ENCODE measurements at regions not wholly inside any gene's neighbourhood (a gene's known extent, or its start where the extent isn't known, plus 50 kb on each side); places are given as distances from the start of the nearest gene placed in this dataset.

GRCh38 chr9:73773896-73774295 lies 622.2 kb downstream of the ANXA1 start:
- no peak for DNase-seq (ENCODE audit: low spot score)

DNA sequence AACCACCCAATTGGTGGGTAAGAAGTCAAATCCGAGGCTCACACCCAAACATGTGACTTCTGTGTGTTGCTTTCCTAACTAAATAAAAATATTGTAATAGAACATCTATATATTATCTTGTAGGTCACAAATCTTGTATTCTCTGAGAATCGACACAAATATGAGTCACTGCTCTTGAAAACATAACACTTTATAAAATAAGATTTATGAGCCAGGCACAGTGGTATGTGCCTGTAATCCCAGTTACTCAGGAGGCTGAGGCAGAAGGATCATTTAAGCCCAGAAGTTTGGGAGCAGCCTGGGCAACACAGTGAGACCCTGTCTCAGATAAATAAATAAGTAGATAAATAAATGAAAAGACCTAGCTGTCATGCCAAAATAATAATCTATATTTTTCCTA lies 624.1 kb downstream of the ANXA1 start:
- DNase-seq (ENCODE audit: low spot score) = no peak

DNA sequence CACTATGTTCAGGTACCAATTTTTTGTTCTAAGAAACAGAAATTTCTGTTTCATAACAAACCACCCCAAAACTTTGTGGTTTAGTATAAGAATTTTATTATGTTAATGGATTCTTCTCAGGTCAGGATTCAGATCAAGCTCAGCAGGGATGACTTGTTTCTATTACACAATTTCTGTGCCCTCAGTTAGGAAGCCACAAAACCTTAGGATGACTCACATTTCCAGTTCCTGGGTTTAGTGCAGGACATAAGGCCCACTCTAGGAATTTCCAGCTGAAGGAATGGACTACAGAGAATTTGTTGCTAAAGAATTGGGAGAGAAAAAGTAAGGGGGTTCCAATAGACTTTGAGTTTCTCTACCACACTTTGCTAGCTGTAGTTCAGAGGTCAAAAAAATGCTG lies 629.3 kb downstream of the ANXA1 start:
- DNase-seq (ENCODE audit: low spot score) = no peak

DNA sequence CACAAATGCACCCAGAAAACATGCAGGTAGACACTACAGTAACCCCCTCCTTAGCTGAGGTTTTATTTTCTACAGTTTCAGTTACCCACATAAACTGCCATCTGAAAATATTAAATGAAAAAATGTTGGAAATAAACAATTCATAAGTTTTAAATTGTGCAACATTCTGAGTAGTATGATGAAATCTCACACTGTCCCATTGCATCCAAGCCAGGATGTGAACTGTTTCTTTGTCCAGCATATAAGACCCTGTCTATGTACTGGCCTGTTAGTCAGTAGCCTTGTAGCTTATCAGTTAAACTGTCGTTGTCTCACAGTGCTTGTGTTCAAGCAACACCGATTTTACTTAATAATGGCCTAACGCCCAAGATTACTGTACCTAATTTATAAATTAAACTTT lies 630.5 kb downstream of the ANXA1 start:
- no peak for DNase-seq (ENCODE audit: low spot score)

- no peak for DNase-seq (ENCODE audit: low spot score)
These were observed 647.8 kb downstream of the ANXA1 start for GRCh38 chr9:73799446-73799845.

DNA sequence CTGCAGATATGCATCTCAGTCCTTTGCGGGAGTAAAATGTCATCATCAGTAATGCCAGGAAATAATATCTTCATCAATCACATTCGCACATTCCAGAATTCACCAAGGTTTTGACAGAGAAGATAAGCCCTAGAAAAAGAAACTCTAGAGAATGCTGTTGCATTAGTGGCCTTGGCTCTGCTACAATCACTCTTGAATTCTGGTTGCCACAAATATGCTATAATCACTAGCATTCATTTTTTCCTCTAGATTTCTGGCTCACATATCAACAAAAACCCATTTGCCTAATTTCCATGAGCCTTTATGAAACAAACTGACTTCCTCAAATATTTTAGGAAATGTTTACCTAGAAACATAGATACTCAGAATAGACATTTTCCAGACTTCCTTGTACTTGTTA lies 653.4 kb downstream of the ANXA1 start:
- DNase-seq (ENCODE audit: low spot score) = no peak

DNA sequence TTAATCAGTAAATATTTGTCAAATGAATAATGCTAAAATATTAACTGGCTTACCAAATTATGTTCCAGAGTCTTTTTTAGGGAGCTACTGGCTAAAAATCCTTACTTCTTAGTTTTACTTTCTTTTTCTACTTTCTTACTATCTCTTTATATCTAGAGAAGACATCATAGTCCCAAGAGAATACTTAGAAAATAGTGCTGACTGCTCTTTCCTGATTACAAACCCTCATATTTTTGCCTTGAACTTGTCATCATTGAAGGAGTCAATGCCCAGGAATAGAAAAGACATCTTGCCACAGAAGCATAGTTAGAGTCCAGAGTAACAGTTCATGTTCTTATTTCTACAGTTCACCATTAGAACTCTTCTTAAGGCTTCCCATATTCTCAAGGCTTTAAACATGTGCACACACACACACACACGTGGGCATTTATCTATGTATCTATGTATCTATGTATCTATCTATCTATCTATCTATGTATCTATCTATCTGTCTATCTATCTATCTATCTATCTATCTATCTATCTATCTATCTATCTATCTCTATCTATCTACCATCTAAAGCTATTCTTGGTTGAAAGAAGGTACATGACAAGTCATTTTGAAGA lies 654.3 kb downstream of the ANXA1 start:
- DNase-seq (ENCODE audit: low spot score) = no peak

DNA sequence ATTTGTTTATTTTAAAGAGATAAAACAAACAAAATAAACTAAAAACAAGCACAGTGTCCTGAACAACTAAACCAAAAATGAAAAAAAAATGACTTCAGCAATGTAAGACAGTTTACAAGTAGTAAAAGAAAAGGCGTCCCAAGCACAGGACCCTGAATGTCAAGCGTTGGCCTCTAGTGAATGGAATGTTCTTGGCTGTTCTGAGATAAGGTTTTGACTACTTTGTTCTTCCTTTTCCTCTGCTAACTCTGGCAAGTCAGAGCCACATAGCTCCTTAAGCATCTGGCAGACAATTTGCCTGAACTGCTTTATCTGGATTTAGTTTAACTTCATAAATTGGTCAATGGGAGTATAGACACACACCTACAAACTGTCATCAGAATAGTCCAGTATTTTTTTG lies 655.2 kb downstream of the ANXA1 start:
- DNase-seq (ENCODE audit: low spot score) = no peak

GRCh38 chr9:73807952-73808351 lies 656.3 kb downstream of the ANXA1 start:
- DNase-seq (ENCODE audit: low spot score) = no peak

DNA sequence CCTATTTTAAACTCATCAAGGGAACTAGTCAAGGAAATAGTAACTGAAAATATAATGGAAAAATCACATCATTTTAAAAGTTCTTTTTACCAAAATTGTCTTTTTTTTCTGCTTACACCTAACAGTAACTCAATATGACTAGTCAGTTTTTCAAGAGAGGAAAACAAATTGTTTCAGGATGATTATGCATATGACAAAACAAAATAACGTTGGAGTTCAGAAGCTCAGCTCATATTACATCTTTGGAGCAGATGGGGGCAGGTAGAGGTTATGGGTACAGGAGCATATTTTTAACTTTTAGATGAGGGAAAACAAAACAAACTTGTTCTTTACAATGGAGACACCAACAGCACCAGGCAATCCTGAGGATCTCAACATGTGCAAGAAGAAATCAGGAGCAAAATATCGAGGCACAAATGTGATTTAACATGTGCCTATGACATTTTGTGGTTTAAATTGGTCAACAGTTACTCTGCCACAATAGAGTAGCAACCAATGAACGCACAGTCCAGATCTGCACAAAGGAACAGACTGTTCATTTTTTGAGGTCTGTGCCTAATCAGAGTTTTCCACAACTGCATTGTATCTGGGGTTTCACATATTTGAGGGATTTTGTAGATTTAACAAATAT lies 659.0 kb downstream of the ANXA1 start:
- no peak for DNase-seq (ENCODE audit: low spot score)

- DNase-seq (ENCODE audit: low spot score) = no peak
These were observed 661.9 kb downstream of the ANXA1 start for GRCh38 chr9:73813546-73813945.

DNA sequence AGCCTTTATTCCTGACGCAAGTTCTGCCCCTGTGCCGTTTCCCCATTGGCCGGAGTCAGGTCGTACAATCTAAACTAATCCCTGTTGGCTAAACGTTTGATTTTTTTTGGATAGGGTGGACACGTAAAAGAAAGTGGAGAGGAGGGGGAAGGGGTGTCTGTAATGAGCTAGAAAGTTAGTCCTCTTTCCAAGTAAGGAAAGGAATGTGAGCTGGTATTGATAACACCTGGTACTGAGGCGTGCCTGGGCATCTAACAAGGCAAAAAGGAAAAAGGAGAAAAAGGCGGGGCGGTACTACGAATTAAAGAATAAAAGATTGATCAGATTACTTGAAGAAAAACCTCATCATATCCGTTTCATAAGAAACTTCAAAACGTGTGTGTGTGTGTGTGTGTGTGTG lies 665.2 kb downstream of the ANXA1 start:
- no peak for DNase-seq (ENCODE audit: low spot score)

- no peak for DNase-seq (ENCODE audit: low spot score)
These were observed 672.5 kb upstream of the RORB start for GRCh38 chr9:73824671-73825070.

DNA sequence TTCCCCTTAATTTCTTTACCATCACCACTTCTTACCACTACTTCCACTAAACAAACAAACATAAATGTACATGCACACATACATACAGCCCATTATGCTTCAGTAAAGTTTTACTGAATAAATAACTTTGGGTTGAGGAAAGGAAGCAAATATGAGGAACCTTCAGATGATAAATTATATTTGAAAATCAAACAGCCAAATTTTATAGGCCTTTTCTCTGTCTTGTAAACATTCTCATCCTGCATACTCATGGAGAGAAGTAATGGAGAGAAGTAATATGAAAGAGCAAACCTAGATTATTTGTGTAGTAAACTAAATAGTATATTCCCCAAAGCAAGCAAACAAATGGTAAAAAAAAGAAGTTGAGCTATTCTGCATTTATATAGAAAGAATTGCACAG lies 658.3 kb upstream of the RORB start:
- DNase-seq (ENCODE audit: low spot score) = no peak

DNA sequence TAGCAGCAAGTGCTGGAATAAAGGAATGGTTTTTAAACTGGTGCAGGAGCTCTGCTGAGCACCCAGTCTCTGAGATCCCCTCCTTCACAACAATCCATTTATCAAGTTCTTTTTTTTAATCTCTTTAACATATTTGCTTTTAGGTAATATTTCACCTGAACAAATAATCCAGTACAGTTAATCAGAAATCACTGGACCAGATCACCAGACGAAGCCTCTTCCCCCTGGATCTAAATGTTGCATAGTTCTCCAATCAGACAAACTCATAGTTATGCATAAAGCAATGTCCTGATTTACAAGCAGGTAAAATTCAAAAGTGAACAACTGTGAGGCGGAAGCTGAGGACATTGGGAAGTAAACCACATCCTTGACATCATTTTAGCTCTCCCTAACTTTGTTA lies 657.7 kb upstream of the RORB start:
- no peak for DNase-seq (ENCODE audit: low spot score)

- no peak for DNase-seq (ENCODE audit: low spot score)
These were observed 656.1 kb upstream of the RORB start for GRCh38 chr9:73841018-73841417.

DNA sequence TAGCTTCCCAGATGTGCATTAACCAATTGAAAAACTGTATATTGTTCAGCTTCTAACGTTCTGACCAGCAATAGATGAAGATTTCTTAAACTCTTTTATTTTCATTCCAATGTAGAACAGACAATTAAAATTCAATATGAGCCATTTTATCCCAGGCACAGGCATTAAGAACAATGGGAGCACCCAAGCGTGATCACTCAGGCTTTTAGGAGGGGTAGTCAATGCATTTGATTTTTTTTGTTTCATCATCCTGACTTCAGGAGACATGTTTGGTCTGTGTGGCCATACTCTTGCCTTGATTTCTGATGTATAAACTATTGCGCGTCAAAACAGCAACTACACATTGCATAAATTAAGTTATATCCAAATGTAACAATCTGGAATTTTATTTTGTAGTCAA lies 653.0 kb upstream of the RORB start:
- DNase-seq (ENCODE audit: low spot score) = no peak

DNA sequence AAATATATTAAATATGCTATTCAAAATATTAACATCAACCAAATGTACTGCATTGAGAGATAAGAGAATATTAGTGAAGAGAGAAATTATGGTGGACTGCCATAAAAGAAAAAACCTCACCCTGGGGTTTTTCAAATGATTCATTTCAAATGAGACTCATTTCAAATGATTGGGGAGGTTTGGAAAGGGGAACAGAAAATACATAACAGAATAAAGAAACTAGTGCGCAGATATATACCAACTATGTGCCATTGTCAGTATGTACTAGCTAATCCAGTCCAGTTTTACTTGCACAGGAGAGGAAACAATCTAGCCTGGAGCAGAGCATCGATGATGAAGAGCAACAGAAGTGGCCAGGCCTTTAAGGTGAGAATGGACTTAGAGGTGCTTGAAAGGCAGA lies 651.6 kb upstream of the RORB start:
- no peak for DNase-seq (ENCODE audit: low spot score)

DNA sequence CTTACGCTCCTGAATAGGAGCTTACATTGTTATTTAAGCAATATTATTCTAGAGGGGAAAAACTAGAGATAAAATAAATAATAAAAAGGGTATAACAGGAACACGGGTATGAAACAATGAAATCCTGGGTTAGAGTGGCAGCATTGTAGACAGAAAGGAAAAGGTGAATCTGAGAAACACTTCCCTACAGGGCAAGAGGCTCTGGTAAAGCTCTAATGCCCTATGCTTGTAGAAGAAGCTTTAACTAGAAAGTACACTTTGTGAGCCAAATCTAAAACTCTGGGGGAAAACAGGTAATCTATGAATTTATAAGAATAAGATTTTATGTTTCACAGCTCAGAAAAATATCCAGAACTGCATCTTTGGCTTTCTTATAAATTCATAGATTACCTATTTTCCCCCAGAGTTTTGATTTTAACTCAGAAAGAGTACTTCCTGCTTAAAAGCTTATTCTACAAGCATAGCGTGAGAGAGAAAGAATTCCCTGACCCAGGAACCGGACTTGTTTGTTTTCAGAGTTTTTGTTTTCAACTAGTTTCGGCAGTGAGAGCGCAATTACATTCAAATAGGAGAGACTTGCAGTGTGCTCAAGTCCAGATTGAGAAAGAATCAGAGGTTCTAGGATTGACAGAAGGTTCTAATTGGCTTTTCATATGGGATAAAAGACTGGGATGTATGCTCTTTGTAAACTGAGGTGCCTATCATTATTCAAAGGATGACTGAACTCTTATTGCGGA lies 651.0 kb upstream of the RORB start:
- DNase-seq (ENCODE audit: low spot score) = no peak

DNA sequence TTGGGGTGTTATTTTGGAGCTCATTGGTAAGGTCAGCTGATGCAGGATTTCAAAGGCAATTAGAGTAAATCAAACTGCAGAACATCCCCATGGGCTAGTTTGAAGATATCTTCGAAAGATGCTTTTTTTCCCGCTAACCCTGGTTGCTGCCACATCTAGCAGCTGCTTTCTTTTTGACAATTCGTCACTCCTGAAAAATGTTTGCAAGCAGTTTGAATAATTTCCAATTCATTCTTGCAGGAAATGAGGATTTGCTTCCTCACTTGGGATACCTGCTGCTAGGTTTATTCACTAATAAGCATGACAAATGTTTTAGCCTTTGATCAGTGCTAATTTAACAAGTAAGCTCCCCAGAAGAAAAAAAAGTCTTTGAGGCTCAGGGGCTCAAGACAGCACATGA lies 649.6 kb upstream of the RORB start:
- no peak for DNase-seq (ENCODE audit: low spot score)

- DNase-seq (ENCODE audit: low spot score) = no peak
These were observed 643.6 kb upstream of the RORB start for GRCh38 chr9:73853549-73853948.

GRCh38 chr9:73855206-73855605 lies 641.9 kb upstream of the RORB start:
- DNase-seq (ENCODE audit: low spot score) = no peak

DNA sequence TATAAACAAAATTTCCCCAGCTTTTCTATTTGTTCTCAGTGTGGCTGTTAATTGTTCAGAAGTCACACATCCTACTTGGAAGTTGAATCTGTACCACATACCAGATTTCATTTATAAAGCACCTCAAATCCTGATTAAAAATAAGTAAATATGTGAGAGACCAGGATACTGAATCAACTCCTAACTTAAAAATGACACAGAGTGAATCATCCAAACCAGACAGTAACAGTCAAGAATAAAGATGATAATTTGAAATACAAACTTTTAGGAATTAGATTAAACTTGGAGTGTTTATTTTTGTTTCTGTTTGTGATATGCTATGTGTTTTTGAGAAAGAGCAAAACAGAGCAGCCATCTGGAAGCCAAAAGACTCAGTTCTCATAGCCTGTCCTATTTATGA lies 633.2 kb upstream of the RORB start:
- DNase-seq (ENCODE audit: low spot score) = no peak

- DNase-seq (ENCODE audit: low spot score) = no peak
These were observed 630.7 kb upstream of the RORB start for GRCh38 chr9:73866451-73866850.

Measured in activated CD4-positive, alpha-beta T cell treated with anti-CD3 and anti-CD28 coated beads, Interleukin-2, Interleukin-4, amounts not matched to agents 100 ng/mL and 50 ng/mL, durations not matched to agents 16 hours and 8 hours (primary cell).